ENCODE measurements at regions not wholly inside any gene's neighbourhood (a gene's known extent, or its start where the extent isn't known, plus 50 kb on each side); places are given as distances from the start of the nearest gene placed in this dataset.

DNA sequence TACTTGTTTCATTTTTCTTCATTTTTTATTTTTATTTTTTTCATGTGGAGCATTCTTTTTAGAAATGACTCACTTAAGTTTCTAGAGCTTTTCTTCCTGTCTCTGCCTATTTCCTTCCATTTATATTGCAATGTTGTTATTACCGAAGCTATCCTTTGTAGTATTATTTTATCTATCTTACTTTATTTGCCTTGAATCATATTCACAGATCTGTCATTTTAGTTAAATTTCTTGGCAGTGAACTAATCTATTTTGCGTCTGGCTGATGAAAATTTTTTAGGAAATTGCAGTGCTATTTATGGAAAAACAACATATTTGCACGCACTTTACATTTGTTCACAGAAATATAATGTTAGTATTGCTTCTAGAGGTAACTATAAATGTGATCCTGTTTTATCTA lies 956.9 kb upstream of the SLC39A10 start:
- TF ChIP-seq, protein P1, sequence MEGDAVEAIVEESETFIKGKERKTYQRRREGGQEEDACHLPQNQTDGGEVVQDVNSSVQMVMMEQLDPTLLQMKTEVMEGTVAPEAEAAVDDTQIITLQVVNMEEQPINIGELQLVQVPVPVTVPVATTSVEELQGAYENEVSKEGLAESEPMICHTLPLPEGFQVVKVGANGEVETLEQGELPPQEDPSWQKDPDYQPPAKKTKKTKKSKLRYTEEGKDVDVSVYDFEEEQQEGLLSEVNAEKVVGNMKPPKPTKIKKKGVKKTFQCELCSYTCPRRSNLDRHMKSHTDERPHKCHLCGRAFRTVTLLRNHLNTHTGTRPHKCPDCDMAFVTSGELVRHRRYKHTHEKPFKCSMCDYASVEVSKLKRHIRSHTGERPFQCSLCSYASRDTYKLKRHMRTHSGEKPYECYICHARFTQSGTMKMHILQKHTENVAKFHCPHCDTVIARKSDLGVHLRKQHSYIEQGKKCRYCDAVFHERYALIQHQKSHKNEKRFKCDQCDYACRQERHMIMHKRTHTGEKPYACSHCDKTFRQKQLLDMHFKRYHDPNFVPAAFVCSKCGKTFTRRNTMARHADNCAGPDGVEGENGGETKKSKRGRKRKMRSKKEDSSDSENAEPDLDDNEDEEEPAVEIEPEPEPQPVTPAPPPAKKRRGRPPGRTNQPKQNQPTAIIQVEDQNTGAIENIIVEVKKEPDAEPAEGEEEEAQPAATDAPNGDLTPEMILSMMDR (IDR thresholded peaks at IDR 0.05), result no peak
- TF ChIP-seq POLR2A (IDR thresholded peaks at IDR 0.05), result no peak
- intact Hi-C loops (cut with DNase I; ENCODE audit: low total_unique reads), result no loop called here
- H3K4me3 ChIP-seq (ENCODE audit: low read depth, poor library complexity, severe bottlenecking), result no peak overlapping the region
- WGBS, 2 donors, result 52% methylated on average over 3 of the region's 3 CpGs
- no peak for DNase-seq (ENCODE audit: low spot score in 2 of 2)

- H3K4me3 ChIP-seq (ENCODE audit: low read depth, poor library complexity, severe bottlenecking), result no peak overlapping the region
- 54 to 63% methylated on average over 3 of the region's 3 CpGs for WGBS, 2 donors
- DNase-seq (ENCODE audit: low spot score in 2 of 2), result no peak
- TF ChIP-seq, protein P1 (IDR thresholded peaks at IDR 0.05), result no peak
- no peak for TF ChIP-seq POLR2A (IDR thresholded peaks at IDR 0.05)
- intact Hi-C loops (cut with DNase I; ENCODE audit: low total_unique reads), result no loop called here
These were observed 959.0 kb upstream of the SLC39A10 start for GRCh38 chr2:194698012-194698411.

- intact Hi-C loops (cut with DNase I; ENCODE audit: low total_unique reads), result no loop called here
- TF ChIP-seq, protein P1 (IDR thresholded peaks at IDR 0.05), result no peak
- TF ChIP-seq POLR2A (IDR thresholded peaks at IDR 0.05), result no peak
These were observed 959.6 kb upstream of the SLC39A10 start for GRCh38 chr2:194697439-194697838.

DNA sequence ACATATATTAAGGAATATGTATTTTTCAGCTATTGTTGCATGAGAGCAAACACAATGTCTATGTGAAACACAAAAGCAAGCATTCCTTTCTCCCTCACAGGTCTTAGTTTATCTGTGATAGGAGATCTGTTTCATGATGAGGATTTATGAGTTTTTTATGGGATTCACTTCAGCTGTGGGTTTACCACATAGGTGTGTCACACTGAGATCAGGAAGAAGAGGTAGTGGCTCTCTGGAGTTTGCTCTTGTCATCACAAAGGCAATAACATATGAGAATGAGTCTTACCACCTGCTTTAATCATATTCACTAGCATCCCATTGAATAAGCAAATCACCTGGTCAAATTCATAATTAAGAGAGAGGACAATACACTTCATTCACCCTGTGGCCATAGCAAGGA lies 960.3 kb upstream of the SLC39A10 start:
- TF ChIP-seq, protein P1 (IDR thresholded peaks at IDR 0.05), result no peak
- no peak for TF ChIP-seq POLR2A (IDR thresholded peaks at IDR 0.05)
- no peak for DNase-seq (ENCODE audit: low spot score in 2 of 2)
- H3K4me3 ChIP-seq (ENCODE audit: low read depth, poor library complexity, severe bottlenecking), result no peak overlapping the region
- intact Hi-C loops (cut with DNase I; ENCODE audit: low total_unique reads), result no loop called here

More at GRCh38 chr2:194697439-194697838, 959.6 kb upstream of the SLC39A10 start:
- DNase-seq (ENCODE audit: low spot score in 2 of 2), result no peak
- no peak overlapping the region for H3K4me3 ChIP-seq (ENCODE audit: low read depth, poor library complexity, severe bottlenecking)

GRCh38 chr2:194686569-194686968 lies 970.5 kb upstream of the SLC39A10 start:
- no peak for DNase-seq (ENCODE audit: low spot score in 2 of 2)
- intact Hi-C loops (cut with DNase I; ENCODE audit: low total_unique reads), result no loop called here
- TF ChIP-seq POLR2A (IDR thresholded peaks at IDR 0.05), result no peak
- TF ChIP-seq, protein P1 (IDR thresholded peaks at IDR 0.05), result no peak
- 82 to 83% methylated on average over 3 of the region's 3 CpGs for WGBS, 2 donors
- no peak overlapping the region for H3K4me3 ChIP-seq (ENCODE audit: low read depth, poor library complexity, severe bottlenecking)

DNA sequence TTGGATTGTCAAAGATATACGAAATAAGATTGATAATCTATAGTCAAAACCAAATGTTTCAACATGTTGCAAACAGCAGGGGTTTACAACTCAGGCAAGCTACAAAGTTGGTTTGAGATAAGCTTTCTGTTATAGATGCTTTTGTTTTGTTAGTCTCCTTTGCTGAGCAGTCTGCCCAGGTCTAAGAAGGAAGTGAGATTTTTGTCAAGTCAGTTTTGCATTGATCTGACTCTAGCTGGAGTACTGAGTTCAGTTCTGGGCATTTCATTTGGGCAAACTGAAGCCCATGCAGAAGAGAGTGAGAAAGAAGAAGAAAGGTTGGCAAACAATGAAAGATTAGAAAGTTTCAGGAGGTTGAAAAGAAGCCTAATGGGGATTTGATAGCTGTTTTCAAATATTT lies 983.0 kb upstream of the SLC39A10 start:
- no peak overlapping the region for H3K4me3 ChIP-seq (ENCODE audit: low read depth, poor library complexity, severe bottlenecking)
- intact Hi-C loops (cut with DNase I; ENCODE audit: low total_unique reads), result no loop called here
- DNase-seq (ENCODE audit: low spot score in 2 of 2), result no peak
- WGBS, 2 donors, result 42 to 58% methylated on average over 1 of the region's 1 CpG
- TF ChIP-seq, protein P1 (IDR thresholded peaks at IDR 0.05), result no peak
- no peak for TF ChIP-seq POLR2A (IDR thresholded peaks at IDR 0.05)

All from lower leg skin (tissue), 4 donors.